Fibroblast of mammary gland (primary cell): ENCODE measurements at regions not wholly inside any gene's neighbourhood (a gene's known extent, or its start where the extent isn't known, plus 50 kb on each side); places are given as distances from the start of the nearest gene placed in this dataset.
A peak's percentile ranks its signal among the peaks of the same experiment; 100 is the strongest.

Experiments used
- DNase-seq: peaks from one replicate; pipeline ENCODE4 v3.0.0-alpha.2; 2010; ENCODE audit warnings: low read depth
- H3K4me3 ChIP-seq: 2 replicates; pipeline ENCODE4 v1.5.1; 2011; ENCODE audit warnings: low read depth, mild to moderate bottlenecking, low read length, moderate library complexity; ENCODE audit not compliant: control insufficient read depth
- TF ChIP-seq, protein P1 (sequence below): conservative IDR thresholded peaks from 2 replicates; pipeline ENCODE4 v1.5.1; 2011; ENCODE audit warnings: low read depth, low read length, inconsistent platforms; ENCODE audit not compliant: control insufficient read depth, insufficient read depth

DNA sequence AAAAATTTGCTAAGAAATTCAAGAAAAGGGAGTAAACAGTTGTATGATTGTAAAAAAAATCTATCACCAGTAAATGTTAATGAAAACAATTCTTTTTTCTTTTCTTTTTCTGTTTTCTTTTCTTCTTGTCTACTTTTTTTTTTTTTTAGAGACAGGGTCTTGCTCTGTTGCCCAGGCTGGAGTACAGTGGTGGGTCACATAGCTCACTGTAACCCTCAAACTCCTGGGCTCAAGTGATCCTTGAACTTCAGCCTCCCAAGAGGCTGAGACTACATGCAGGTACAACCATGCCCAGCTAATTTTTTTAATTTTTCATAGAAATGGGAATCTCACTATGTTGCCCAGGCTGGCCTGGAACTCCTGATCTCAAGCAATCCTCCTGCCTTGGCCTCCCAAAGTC is 57.2 kb upstream of the SIAH1 start:
- no peak overlapping the region for H3K4me3 ChIP-seq
- DNase-seq = no peak
- TF ChIP-seq, protein P1, sequence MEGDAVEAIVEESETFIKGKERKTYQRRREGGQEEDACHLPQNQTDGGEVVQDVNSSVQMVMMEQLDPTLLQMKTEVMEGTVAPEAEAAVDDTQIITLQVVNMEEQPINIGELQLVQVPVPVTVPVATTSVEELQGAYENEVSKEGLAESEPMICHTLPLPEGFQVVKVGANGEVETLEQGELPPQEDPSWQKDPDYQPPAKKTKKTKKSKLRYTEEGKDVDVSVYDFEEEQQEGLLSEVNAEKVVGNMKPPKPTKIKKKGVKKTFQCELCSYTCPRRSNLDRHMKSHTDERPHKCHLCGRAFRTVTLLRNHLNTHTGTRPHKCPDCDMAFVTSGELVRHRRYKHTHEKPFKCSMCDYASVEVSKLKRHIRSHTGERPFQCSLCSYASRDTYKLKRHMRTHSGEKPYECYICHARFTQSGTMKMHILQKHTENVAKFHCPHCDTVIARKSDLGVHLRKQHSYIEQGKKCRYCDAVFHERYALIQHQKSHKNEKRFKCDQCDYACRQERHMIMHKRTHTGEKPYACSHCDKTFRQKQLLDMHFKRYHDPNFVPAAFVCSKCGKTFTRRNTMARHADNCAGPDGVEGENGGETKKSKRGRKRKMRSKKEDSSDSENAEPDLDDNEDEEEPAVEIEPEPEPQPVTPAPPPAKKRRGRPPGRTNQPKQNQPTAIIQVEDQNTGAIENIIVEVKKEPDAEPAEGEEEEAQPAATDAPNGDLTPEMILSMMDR = no peak

DNA sequence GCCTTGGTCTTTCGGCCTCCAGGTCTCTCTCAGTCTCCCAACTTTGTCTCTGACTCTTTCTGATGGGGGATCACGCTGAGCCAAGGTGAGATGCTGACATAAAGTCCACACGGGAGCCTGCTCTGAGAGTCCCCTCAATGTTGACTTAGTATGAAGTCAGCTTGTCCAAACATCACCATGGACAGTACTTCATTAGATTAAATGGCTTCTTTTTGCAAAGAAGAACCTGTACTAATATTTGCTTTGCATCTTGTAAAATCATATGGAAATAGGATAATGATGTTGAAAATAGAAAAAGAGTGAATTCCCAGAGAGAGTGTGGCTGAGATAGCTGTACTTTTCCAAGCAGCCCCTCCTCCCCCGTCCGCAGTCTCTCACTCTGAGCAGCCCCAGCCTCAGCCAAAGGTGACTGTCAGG is 56.7 kb upstream of the SIAH1 start:
- no peak for DNase-seq
- no peak overlapping the region for H3K4me3 ChIP-seq
- TF ChIP-seq, protein P1 = no peak

GRCh38 chr16:48441106-48441505 is 55.9 kb upstream of the SIAH1 start:
- no peak overlapping the region for H3K4me3 ChIP-seq
- TF ChIP-seq, protein P1 = no peak
- no peak for DNase-seq

- TF ChIP-seq, protein P1 = no peak
- H3K4me3 ChIP-seq = no peak overlapping the region
- no peak for DNase-seq
These were observed 53.2 kb upstream of the SIAH1 start for GRCh38 chr16:48438414-48438813.

DNA sequence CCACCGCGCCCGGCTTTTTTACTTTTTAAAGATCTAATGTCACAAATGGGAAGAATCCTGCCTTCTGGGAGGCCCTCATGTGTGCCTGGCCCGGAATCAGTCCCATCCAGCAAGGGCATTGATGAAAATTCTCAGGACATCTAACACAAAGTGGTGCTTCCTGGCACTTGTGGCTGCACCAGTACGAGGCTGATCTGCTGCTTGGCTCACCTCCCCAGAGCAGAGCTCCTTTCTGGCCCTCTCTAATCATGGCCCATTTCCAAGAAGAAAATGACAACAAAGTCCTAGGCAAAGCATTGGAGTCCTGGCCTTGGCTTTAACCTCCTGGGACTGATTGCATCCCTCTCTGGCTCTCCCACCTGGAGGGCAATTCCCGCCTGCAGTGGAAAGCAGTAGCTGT is 50.7 kb upstream of the SIAH1 start:
- TF ChIP-seq, protein P1 = no peak
- DNase-seq = no peak
- no peak overlapping the region for H3K4me3 ChIP-seq

GRCh38 chr16:48435318-48435680 is 50.1 kb upstream of the SIAH1 start:
- H3K4me3 ChIP-seq = no peak overlapping the region
- DNase-seq = peak; percentile 14
- TF ChIP-seq, protein P1 = peak; percentile 0
